ENCODE measurements at regions not wholly inside any gene's neighbourhood (a gene's known extent, or its start where the extent isn't known, plus 50 kb on each side); places are given as distances from the start of the nearest gene placed in this dataset.

DNA sequence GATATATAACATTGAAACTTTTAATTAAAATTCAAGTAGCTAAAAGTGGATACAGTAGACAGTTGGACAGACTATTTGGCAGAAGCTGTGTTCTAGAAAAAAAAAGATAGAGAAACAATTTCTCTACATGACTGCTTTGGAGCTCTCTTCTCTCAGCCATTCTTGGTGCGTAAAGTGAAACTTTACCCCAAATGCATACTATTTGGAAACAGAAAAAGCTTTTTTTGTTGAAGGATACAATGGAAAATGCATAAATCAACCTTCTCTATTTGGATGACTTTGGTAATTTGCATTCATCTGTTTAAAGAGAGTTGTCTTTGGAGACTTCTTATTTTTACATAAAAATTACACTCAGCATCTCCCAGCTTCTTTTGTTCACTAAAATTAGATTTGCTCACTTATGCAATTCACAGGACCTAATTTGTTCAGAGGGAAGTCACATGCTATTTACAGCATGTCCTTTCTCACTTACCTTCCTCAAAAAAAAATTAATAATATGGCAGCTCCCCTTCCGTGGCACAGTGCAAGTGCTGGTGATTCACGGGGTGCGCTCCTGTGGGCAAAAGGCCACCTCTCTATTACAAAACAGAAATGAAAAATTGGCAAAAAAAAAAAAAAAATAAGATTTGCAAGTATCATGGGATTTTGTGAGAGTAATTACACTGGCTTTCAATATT lies 498.9 kb downstream of the RERGL start:
- no peak for DNase-seq (ENCODE audit: low read depth in 1 of 2, low spot score in 1 of 2)
- TF ChIP-seq HOXB13 (CRISPR knock-in tag; IDR thresholded peaks at IDR 0.05; ENCODE audit: low read depth), result no peak
- TF ChIP-seq, protein P1, sequence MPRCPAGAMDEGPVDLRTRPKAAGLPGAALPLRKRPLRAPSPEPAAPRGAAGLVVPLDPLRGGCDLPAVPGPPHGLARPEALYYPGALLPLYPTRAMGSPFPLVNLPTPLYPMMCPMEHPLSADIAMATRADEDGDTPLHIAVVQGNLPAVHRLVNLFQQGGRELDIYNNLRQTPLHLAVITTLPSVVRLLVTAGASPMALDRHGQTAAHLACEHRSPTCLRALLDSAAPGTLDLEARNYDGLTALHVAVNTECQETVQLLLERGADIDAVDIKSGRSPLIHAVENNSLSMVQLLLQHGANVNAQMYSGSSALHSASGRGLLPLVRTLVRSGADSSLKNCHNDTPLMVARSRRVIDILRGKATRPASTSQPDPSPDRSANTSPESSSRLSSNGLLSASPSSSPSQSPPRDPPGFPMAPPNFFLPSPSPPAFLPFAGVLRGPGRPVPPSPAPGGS (IDR thresholded peaks at IDR 0.05), result no peak
- TF ChIP-seq RCOR1 (IDR thresholded peaks at IDR 0.05; ENCODE audit: low read depth, low read length), result no peak
- no peak for TF ChIP-seq PBX3 (IDR thresholded peaks at IDR 0.05)
- TF ChIP-seq, protein P2, sequence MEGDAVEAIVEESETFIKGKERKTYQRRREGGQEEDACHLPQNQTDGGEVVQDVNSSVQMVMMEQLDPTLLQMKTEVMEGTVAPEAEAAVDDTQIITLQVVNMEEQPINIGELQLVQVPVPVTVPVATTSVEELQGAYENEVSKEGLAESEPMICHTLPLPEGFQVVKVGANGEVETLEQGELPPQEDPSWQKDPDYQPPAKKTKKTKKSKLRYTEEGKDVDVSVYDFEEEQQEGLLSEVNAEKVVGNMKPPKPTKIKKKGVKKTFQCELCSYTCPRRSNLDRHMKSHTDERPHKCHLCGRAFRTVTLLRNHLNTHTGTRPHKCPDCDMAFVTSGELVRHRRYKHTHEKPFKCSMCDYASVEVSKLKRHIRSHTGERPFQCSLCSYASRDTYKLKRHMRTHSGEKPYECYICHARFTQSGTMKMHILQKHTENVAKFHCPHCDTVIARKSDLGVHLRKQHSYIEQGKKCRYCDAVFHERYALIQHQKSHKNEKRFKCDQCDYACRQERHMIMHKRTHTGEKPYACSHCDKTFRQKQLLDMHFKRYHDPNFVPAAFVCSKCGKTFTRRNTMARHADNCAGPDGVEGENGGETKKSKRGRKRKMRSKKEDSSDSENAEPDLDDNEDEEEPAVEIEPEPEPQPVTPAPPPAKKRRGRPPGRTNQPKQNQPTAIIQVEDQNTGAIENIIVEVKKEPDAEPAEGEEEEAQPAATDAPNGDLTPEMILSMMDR (IDR thresholded peaks at IDR 0.05), result no peak
- TF ChIP-seq CHD2 (IDR thresholded peaks at IDR 0.05; ENCODE audit: low read length, partially characterized antibody), result no peak
- TF ChIP-seq, protein P3, sequence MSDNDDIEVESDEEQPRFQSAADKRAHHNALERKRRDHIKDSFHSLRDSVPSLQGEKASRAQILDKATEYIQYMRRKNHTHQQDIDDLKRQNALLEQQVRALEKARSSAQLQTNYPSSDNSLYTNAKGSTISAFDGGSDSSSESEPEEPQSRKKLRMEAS (IDR thresholded peaks at IDR 0.05), result no peak
- TF ChIP-seq RARB (CRISPR knock-in tag; IDR thresholded peaks at IDR 0.05), result no peak
- TF ChIP-seq RFX5 (IDR thresholded peaks at IDR 0.05), result no peak
- Histone ChIP-seq H3K4me1 (no peaks in the 10 kb centered on the region), H3K4me3 (no peak overlapping the region), H3K27ac (no peak overlapping the region), H3K9me3 (no peaks in the 10 kb centered on the region), H3K4me2 (no peak overlapping the region)
- ChIA-PET POLR2A (no interaction called here), CTCF (interaction anchor here (1.2 kb wide), 1 partner anchor 563 kb away, joined by 4 read pairs; no protein-coding TSS in a partner anchor)
- WGBS (ENCODE audit: missing lambda C conversion rate), result 84% methylated on average over 4 of the region's 4 CpGs
- ATAC-seq, result no peak
- no peak for FAIRE-seq

GRCh38 chr12:17588968-17589367 lies 501.0 kb downstream of the RERGL start:
- H3K27ac ChIP-seq, result peak overlapping the region; percentile 26 to 43; a peak in 1 of 6 replicates
- FAIRE-seq, result peak; percentile 72
- POLR2A ChIA-PET, result no interaction called here

More at GRCh38 chr12:17588968-17589367, 501.0 kb downstream of the RERGL start:
- Histone ChIP-seq H3K4me2 (peak overlapping the region; percentile 65), H3K4me3 (no peak overlapping the region; the same call in 2 of the 3 replicates), H3K4me1 (no peaks in the 10 kb centered on the region), H3K9me3 (no peaks in the 10 kb centered on the region)
- CTCF ChIA-PET, result interaction anchor here (0.7 to 1.6 kb wide), 6 partner anchors 11 to 649 kb away, joined by 3 to 11 read pairs (median 3); no protein-coding TSS in a partner anchor
- TF ChIP-seq CHD2 (IDR thresholded peaks at IDR 0.05; ENCODE audit: low read length, partially characterized antibody), result no peak
- no peak for TF ChIP-seq FOSL2 (IDR thresholded peaks at IDR 0.05)
- no peak for TF ChIP-seq FOSL2 (CRISPR knock-in tag; IDR thresholded peaks at IDR 0.05)
- no peak for TF ChIP-seq EHF (CRISPR knock-in tag; IDR thresholded peaks at IDR 0.05)
- peak; percentile 90 for TF ChIP-seq SMC3 (IDR thresholded peaks at IDR 0.05)
- TF ChIP-seq HOXB13 (CRISPR knock-in tag; IDR thresholded peaks at IDR 0.05; ENCODE audit: low read depth), result no peak
- TF ChIP-seq, protein P2 (IDR thresholded peaks at IDR 0.05), result peak; percentile 71
- peak; percentile 100 for TF ChIP-seq MAFK (IDR thresholded peaks at IDR 0.05; ENCODE audit: partially characterized antibody)
- TF ChIP-seq, protein P4, sequence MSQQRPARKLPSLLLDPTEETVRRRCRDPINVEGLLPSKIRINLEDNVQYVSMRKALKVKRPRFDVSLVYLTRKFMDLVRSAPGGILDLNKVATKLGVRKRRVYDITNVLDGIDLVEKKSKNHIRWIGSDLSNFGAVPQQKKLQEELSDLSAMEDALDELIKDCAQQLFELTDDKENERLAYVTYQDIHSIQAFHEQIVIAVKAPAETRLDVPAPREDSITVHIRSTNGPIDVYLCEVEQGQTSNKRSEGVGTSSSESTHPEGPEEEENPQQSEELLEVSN (IDR thresholded peaks at IDR 0.05; ENCODE audit: borderline replicate concordance, low read depth), result no peak
- no peak for TF ChIP-seq CHD4 (IDR thresholded peaks at IDR 0.05; ENCODE audit: borderline replicate concordance)
- TF ChIP-seq, protein P3 (IDR thresholded peaks at IDR 0.05), result no peak
- peak in 1 of 2 experiments; percentile 32; a peak in 1 of 4 replicates for TF ChIP-seq CEBPB (IDR thresholded peaks at IDR 0.05)
- TF ChIP-seq ATOH8 (CRISPR knock-in tag; IDR thresholded peaks at IDR 0.05; ENCODE audit: low read depth), result no peak
- peak; percentile 87 to 91 for TF ChIP-seq RAD21 (conservative IDR thresholded peaks at IDR 0.05 in 1 of 2, IDR thresholded peaks at IDR 0.05 in 1 of 2)
- peak; percentile 16 to 80 for DNase-seq (ENCODE audit: low read depth in 1 of 2, low spot score in 1 of 2)
- peak; percentile 90 to 96 for ATAC-seq
- 19% methylated on average over 5 of the region's 5 CpGs for WGBS (ENCODE audit: missing lambda C conversion rate)
